ENCODE measurements at regions not wholly inside any gene's neighbourhood (a gene's known extent, or its start where the extent isn't known, plus 50 kb on each side); places are given as distances from the start of the nearest gene placed in this dataset.

- peaks cover 8% of the 10 kb centered on the region for H3F3A ChIP-seq (ENCODE audit: low read depth)
- H3K4me2 ChIP-seq: peak overlapping the region; percentile 28
- H3K4me3 ChIP-seq: no peak overlapping the region
- H2AFZ ChIP-seq (replicated peaks): peak overlapping the region; percentile 74
- H3K36me3 ChIP-seq: no peaks in the 10 kb centered on the region
- DNase-seq (ENCODE audit: low spot score): no peak
- Mint-ChIP-seq H3K27me3 (ENCODE audit: insufficient read depth, low read depth) (no peaks in the 10 kb centered on the region), H3K4me3 (no peak overlapping the region), H3K36me3 (peaks cover 7% of the 10 kb centered on the region), H3K4me1 (peaks cover 48% of the 10 kb centered on the region), H3K9me3 (peaks cover 2% of the 10 kb centered on the region), H3K27ac (peak overlapping the region; percentile 94)
- H3K27me3 ChIP-seq: no peaks in the 10 kb centered on the region
- TF ChIP-seq CTCF (IDR thresholded peaks at IDR 0.05) (no peak), EZH2 (IDR thresholded peaks at IDR 0.05) (no peak), EZH2phosphoT487 (IDR thresholded peaks at IDR 0.05) (no peak)
- H3K9ac ChIP-seq: no peak overlapping the region
- H4K20me1 ChIP-seq (ENCODE audit: low read depth): no peaks in the 10 kb centered on the region
- H3K79me2 ChIP-seq (ENCODE audit: low read depth): no peaks in the 10 kb centered on the region
- peak overlapping the region; percentile 52 for H3K27ac ChIP-seq
- H3K4me1 ChIP-seq: peaks cover 18% of the 10 kb centered on the region
- no peaks in the 10 kb centered on the region for H3K9me3 ChIP-seq (ENCODE audit: low read depth)
Measured at GRCh38 chr11:92329646-92330045, 105.0 kb downstream of the FAT3 start.

- Mint-ChIP-seq H3K9me3 (peaks cover 2% of the 10 kb centered on the region), H3K27ac (peak overlapping the region; percentile 91), H3K4me3 (peak overlapping the region; percentile 17), H3K4me1 (peaks cover 48% of the 10 kb centered on the region), H3K27me3 (ENCODE audit: insufficient read depth, low read depth) (no peaks in the 10 kb centered on the region), H3K36me3 (peaks cover 8% of the 10 kb centered on the region)
- no peaks in the 10 kb centered on the region for H3K9me3 ChIP-seq (ENCODE audit: low read depth)
- DNase-seq (ENCODE audit: low spot score): no peak
- no peak overlapping the region for H3K4me3 ChIP-seq
- H3F3A ChIP-seq (ENCODE audit: low read depth): peaks cover 8% of the 10 kb centered on the region
- peaks cover 18% of the 10 kb centered on the region for H3K4me1 ChIP-seq
- H2AFZ ChIP-seq (replicated peaks): peak overlapping the region; percentile 74
- no peaks in the 10 kb centered on the region for H3K36me3 ChIP-seq
- H3K27ac ChIP-seq: peak overlapping the region; percentile 52
- no peaks in the 10 kb centered on the region for H3K27me3 ChIP-seq
- H3K9ac ChIP-seq: no peak overlapping the region
- no peak overlapping the region for H3K4me2 ChIP-seq
- H3K79me2 ChIP-seq (ENCODE audit: low read depth): no peaks in the 10 kb centered on the region
- TF ChIP-seq EZH2phosphoT487 (IDR thresholded peaks at IDR 0.05) (no peak), CTCF (IDR thresholded peaks at IDR 0.05) (no peak), EZH2 (IDR thresholded peaks at IDR 0.05) (no peak)
- H4K20me1 ChIP-seq (ENCODE audit: low read depth): no peaks in the 10 kb centered on the region
Measured at GRCh38 chr11:92330114-92330513, 105.5 kb downstream of the FAT3 start.

GRCh38 chr11:92332986-92333385 is 108.4 kb downstream of the FAT3 start:
- Histone ChIP-seq H3K36me3 (no peaks in the 10 kb centered on the region), H3K4me1 (peaks cover 18% of the 10 kb centered on the region), H3K9me3 (ENCODE audit: low read depth) (no peaks in the 10 kb centered on the region), H4K20me1 (ENCODE audit: low read depth) (no peaks in the 10 kb centered on the region), H3K79me2 (ENCODE audit: low read depth) (no peaks in the 10 kb centered on the region), H3K27me3 (no peaks in the 10 kb centered on the region), H3K4me2 (no peak overlapping the region), H3K27ac (no peak overlapping the region), H2AFZ (replicated peaks) (no peak overlapping the region), H3K9ac (no peak overlapping the region), H3K4me3 (no peak overlapping the region), H3F3A (ENCODE audit: low read depth) (peaks cover 8% of the 10 kb centered on the region)
- TF ChIP-seq CTCF (IDR thresholded peaks at IDR 0.05) (no peak), EZH2phosphoT487 (IDR thresholded peaks at IDR 0.05) (no peak), EZH2 (IDR thresholded peaks at IDR 0.05) (no peak)
- H3K4me3 Mint-ChIP-seq: no peak overlapping the region
- no peak for DNase-seq (ENCODE audit: low spot score)
- no peaks in the 10 kb centered on the region for H3K27me3 Mint-ChIP-seq (ENCODE audit: insufficient read depth, low read depth)
- H3K27ac Mint-ChIP-seq: no peak overlapping the region
- H3K4me1 Mint-ChIP-seq: peaks cover 46% of the 10 kb centered on the region
- peaks cover 8% of the 10 kb centered on the region for H3K36me3 Mint-ChIP-seq
- H3K9me3 Mint-ChIP-seq: peaks cover 2% of the 10 kb centered on the region
